ENCODE measurements at regions not wholly inside any gene's neighbourhood (a gene's known extent, or its start where the extent isn't known, plus 50 kb on each side); places are given as distances from the start of the nearest gene placed in this dataset.

- no peak for TF ChIP-seq POLR2A (IDR thresholded peaks at IDR 0.05; ENCODE audit: low read depth)
- no peak for TF ChIP-seq POLR2AphosphoS5 (IDR thresholded peaks at IDR 0.05)
- TF ChIP-seq CTCF (IDR thresholded peaks at IDR 0.05) = no peak
- TF ChIP-seq EP300 (IDR thresholded peaks at IDR 0.05) = no peak
Observed at GRCh38 chr9:3040761-3041160, 196.9 kb upstream of the PUM3 start.
